ENCODE measurements at regions not wholly inside any gene's neighbourhood (a gene's known extent, or its start where the extent isn't known, plus 50 kb on each side); places are given as distances from the start of the nearest gene placed in this dataset.

DNA sequence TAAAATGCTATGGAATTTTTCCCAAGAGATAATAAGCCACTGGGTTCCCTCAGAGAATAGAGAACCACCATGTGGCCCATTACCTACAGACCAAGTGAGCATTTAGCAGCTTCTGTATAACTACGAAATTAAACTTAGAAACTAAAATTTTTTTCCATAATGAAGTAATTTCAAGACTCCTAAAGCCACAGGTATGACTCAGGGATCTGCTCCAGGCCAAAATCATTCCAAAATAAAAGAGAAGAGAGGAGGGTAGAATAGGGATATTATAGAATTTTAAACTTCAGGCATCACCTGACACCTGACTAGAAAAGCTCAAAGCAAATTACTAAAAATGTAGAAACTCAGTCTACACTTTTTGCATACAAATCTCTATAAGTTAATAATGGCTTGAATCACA, 108.9 kb upstream of the DST start:
- Histone ChIP-seq H3K27me3 (no peaks in the 10 kb centered on the region), H3K9me3 (no peaks in the 10 kb centered on the region), H3K4me1 (peaks cover 6% of the 10 kb centered on the region), H3K4me3 (ENCODE audit: low read depth, low read length) (no peak overlapping the region), H3K36me3 (no peaks in the 10 kb centered on the region)
- TF ChIP-seq, protein P1, sequence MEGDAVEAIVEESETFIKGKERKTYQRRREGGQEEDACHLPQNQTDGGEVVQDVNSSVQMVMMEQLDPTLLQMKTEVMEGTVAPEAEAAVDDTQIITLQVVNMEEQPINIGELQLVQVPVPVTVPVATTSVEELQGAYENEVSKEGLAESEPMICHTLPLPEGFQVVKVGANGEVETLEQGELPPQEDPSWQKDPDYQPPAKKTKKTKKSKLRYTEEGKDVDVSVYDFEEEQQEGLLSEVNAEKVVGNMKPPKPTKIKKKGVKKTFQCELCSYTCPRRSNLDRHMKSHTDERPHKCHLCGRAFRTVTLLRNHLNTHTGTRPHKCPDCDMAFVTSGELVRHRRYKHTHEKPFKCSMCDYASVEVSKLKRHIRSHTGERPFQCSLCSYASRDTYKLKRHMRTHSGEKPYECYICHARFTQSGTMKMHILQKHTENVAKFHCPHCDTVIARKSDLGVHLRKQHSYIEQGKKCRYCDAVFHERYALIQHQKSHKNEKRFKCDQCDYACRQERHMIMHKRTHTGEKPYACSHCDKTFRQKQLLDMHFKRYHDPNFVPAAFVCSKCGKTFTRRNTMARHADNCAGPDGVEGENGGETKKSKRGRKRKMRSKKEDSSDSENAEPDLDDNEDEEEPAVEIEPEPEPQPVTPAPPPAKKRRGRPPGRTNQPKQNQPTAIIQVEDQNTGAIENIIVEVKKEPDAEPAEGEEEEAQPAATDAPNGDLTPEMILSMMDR (IDR thresholded peaks at IDR 0.05; ENCODE audit: low read depth, low read length) = no peak
- DNase-seq = no peak

DNA sequence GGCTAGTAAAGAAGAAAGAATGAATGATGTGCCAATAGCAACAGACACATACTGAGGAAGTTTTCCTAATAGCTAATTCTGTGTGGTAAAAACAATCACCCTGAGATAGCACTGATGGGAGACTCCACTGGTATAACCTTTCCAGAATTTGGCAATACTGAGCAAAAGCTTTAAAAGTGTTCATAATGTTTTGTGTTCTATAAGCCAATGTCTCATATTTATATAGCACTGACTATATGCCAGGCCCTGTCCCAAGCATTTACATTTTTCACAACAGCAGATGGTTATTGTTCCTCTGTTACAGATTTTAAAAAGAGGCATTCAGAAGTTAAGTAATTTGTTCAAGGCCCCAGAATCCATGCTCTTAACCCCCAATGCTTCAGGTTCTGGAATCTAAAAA, 108.0 kb upstream of the DST start:
- H3K4me3 ChIP-seq (ENCODE audit: low read depth, low read length) = no peak overlapping the region
- DNase-seq = no peak
- H3K4me1 ChIP-seq = peaks cover 7% of the 10 kb centered on the region

DNA sequence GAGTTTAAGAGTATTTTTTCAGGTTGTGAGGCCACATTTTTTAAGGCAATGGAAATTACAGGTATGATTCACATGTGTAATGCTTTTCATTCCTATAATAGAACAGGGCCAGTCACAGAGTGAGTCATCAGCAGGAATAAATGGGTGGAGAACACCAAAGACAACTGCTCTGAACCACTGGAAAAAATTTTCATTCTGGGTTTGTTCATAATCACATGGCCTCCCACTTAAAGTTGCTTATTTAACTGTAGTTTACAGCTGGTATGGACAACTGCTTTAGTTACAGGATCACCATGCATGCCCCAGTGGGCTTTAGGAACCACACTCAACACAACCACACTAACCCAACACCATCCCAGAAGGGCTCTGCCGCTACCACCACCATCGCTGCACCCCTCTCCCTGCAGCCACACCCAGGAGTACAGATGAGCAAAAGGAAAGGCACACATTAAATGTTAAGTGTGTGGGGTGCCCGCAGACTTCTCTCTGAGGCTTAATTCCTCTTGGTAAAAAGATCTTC, 107.0 kb upstream of the DST start:
- Histone ChIP-seq H3K27me3 (no peaks in the 10 kb centered on the region), H3K4me3 (ENCODE audit: low read depth, low read length) (no peak overlapping the region), H3K36me3 (no peaks in the 10 kb centered on the region), H3K4me1 (peaks cover 7% of the 10 kb centered on the region), H3K9me3 (no peaks in the 10 kb centered on the region)
- DNase-seq = no peak
- TF ChIP-seq, protein P1 (IDR thresholded peaks at IDR 0.05; ENCODE audit: low read depth, low read length) = no peak

More for the DNA sequence above, 108.0 kb upstream of the DST start:
- no peaks in the 10 kb centered on the region for H3K27me3 ChIP-seq
- no peaks in the 10 kb centered on the region for H3K9me3 ChIP-seq
- TF ChIP-seq, protein P1 (IDR thresholded peaks at IDR 0.05; ENCODE audit: low read depth, low read length) = no peak
- no peaks in the 10 kb centered on the region for H3K36me3 ChIP-seq

DNA sequence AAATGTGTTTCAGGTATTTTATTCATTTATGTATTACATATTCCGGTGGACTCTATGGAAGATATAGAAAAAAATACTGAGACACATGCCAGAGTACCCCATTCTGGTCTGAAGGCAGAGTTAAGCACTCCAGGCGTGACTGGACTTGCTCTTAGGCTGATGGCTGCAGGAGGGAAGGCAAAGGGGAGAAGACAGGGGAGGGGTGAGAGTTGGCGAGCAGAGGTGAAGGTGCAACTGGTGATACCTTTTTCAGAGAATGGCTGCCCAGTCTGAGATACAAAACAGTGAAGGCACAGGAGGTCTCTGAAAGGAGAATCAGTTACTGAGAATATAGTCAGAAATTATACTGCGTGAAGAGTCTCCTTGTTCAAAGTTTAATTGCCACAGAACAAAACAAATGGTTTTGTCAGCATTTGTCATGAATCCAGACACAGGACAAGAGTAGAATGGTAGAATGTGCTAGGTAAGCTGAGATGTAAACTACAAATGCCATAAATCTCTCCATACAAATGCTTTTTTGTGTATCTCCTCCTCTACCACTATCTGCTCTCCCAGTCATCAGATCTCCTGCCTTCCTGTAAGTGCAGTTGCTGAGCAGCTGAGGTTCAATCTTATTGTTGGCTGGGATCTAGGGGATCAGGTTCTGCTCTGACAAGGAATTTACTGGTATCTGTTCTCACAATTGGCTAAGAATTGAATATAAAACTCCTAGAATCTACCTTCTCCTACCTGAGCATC, 104.2 kb upstream of the DST start:
- TF ChIP-seq, protein P1 (IDR thresholded peaks at IDR 0.05; ENCODE audit: low read depth, low read length) = no peak
- Histone ChIP-seq H3K4me3 (ENCODE audit: low read depth, low read length) (no peak overlapping the region), H3K4me1 (peaks cover 9% of the 10 kb centered on the region), H3K9me3 (no peaks in the 10 kb centered on the region), H3K27me3 (no peaks in the 10 kb centered on the region), H3K36me3 (no peaks in the 10 kb centered on the region)
- no peak for DNase-seq

DNA sequence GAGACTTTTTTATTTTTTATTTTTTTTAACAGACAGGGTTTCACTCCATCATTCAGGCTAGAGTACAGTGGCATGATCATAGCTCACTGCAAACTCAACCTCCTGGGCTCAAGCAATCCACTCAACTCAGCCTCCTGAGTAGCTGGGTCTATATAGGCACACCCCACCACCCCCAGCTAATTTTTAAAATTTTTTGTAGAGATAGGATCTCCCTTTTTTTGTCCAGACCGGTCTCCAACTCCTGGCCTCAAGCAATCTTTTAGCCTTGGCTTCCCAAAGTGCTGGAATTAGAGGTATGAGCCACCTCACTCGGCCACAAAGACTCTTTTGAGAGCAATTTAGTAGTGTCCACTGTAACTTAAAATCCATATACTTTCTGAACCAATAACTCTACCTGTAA, 103.3 kb upstream of the DST start:
- H3K4me3 ChIP-seq (ENCODE audit: low read depth, low read length) = no peak overlapping the region
- H3K9me3 ChIP-seq = no peaks in the 10 kb centered on the region
- no peaks in the 10 kb centered on the region for H3K36me3 ChIP-seq
- peaks cover 10% of the 10 kb centered on the region for H3K4me1 ChIP-seq
- DNase-seq = no peak
- no peaks in the 10 kb centered on the region for H3K27me3 ChIP-seq
- TF ChIP-seq, protein P1 (IDR thresholded peaks at IDR 0.05; ENCODE audit: low read depth, low read length) = no peak

DNA sequence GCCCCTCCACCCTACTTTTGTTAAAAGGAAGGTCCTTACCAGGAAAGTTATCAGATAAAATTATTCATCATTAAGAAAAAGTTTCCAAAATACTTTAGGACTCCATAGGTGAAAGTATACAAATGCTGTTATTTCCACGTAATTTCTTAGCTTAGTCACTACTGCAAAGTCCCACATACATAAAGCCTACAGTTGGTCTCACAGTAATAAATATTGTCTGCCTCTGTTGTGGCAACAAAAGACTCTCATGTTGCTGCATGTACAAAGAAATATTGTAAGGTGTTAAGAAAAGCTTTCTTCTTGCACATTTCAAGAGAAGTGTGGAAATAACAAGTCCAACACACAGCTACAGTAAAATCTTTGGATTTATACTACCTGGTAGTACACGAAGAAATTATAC, 102.4 kb upstream of the DST start:
- H3K4me1 ChIP-seq = peaks cover 10% of the 10 kb centered on the region

More for the DNA sequence above, 102.4 kb upstream of the DST start:
- Histone ChIP-seq H3K27me3 (no peaks in the 10 kb centered on the region), H3K36me3 (no peaks in the 10 kb centered on the region; the same call in 1 of the 2 replicates), H3K4me3 (ENCODE audit: low read depth, low read length) (no peak overlapping the region), H3K9me3 (no peaks in the 10 kb centered on the region)
- TF ChIP-seq, protein P1 (IDR thresholded peaks at IDR 0.05; ENCODE audit: low read depth, low read length) = no peak
- no peak for DNase-seq
